ENCODE measurements at regions not wholly inside any gene's neighbourhood (a gene's known extent, or its start where the extent isn't known, plus 50 kb on each side); places are given as distances from the start of the nearest gene placed in this dataset.
A peak's percentile ranks its signal among the peaks of the same experiment; 100 is the strongest.

DNA sequence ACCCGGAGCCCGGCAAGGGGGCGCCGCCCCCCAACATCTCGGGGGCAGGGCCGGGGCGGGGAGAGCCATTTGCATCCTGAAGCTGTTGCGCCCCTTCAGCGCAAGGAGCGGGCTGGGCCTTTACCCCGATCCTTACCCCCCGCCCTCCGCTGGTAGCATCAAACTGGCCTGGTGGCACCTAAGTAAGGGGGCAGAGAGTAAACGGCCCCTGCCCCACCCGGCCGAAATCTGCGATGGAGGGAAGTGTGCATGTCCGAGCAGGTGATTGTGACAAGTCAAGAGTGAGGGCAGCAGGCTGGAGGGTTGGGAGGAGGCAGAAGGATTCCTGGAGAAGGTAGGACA, 101.2 kb downstream of the ESM1 start:
- Histone ChIP-seq H3K27me3 (ENCODE audit: control insufficient read depth, insufficient read depth, low read length, poor library complexity, severe bottlenecking) (peaks cover 37% of the 10 kb centered on the region), H3K9me3 (ENCODE audit: control insufficient read depth, low read length) (no peaks in the 10 kb centered on the region), H3K27ac (ENCODE audit: insufficient read depth, low read depth, low read length, poor library complexity, severe bottlenecking) (no peak overlapping the region), H3K4me3 (ENCODE audit: insufficient read depth, low read depth, low read length) (peak overlapping the region; percentile 48), H3K4me1 (ENCODE audit: control insufficient read depth, insufficient read depth, low read length) (no peaks in the 10 kb centered on the region), H3K36me3 (ENCODE audit: control insufficient read depth, insufficient read depth, low read length) (no peaks in the 10 kb centered on the region)
- WGBS, 2 experiments = 38 to 41% methylated on average over 18 of the region's 18 CpGs

DNA sequence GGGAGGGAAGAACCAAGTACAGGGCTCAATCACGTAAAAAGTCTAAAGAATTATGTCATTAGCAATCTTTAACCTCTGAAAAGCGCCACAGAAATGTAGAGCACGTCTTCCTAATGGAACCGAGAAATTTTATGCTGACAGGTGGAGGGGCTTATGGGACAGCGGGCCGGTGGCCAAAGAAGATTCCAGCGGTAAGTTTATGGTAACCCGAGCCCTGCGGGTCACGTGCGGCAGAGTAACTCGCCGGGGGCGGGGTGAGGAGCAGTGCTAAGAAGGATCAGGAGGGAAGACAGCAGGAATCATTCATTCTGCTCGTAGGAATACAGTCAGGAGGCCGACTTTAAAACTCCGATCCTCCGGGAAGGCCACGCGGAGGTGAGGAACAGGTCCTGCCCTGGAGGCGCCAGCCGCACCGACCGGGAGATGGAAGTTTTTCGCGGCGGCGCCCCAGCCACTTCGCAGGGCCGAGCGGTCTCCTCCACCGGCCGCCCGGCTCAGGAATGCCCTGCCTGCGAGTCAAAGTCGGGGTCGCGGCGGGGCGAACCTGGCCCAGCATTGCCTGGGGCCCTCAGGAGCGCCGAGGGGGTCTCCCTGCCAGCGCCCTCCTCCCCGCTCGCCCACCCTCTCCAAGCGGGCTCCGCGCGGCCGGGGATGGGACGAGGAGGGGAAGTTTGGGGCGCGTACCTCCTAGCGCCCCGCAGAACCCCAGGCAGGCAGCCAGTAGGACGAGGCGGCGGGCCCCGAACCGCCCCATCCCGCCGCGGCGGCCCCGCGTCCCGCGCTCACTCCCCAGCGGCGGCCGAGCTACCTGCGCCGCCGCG, 101.8 kb downstream of the ESM1 start:
- Histone ChIP-seq H3K27me3 (ENCODE audit: control insufficient read depth, insufficient read depth, low read length, poor library complexity, severe bottlenecking) (peaks cover 37% of the 10 kb centered on the region), H3K4me1 (ENCODE audit: control insufficient read depth, insufficient read depth, low read length) (no peaks in the 10 kb centered on the region), H3K9me3 (ENCODE audit: control insufficient read depth, low read length) (no peaks in the 10 kb centered on the region), H3K4me3 (ENCODE audit: insufficient read depth, low read depth, low read length) (peak overlapping the region; percentile 48), H3K27ac (ENCODE audit: insufficient read depth, low read depth, low read length, poor library complexity, severe bottlenecking) (no peak overlapping the region), H3K36me3 (ENCODE audit: control insufficient read depth, insufficient read depth, low read length) (no peaks in the 10 kb centered on the region)
- 3 to 4% methylated on average over 75 of the region's 75 CpGs for WGBS, 2 experiments

DNA sequence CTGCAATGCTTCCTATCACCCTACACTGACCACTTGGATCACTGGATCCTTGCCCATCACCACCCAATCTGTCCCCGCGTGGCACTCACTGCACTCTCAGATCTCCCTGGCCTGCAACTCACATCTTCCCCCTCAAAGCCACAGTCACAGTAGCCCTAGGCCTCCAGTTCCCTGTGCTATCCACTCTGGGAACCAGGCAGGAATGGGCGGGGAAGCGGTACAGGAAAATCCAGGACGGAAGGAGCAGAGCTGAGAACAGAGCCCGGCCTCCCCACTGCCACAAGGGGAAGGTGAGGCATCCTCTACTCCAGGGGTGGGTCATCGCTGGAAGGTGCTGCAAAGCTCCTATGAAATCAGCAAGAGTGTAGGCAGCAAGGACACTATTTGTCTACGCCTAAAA, 102.6 kb downstream of the ESM1 start:
- Histone ChIP-seq H3K4me3 (ENCODE audit: insufficient read depth, low read depth, low read length) (no peak overlapping the region), H3K4me1 (ENCODE audit: control insufficient read depth, insufficient read depth, low read length) (no peaks in the 10 kb centered on the region), H3K9me3 (ENCODE audit: control insufficient read depth, low read length) (no peaks in the 10 kb centered on the region), H3K27me3 (ENCODE audit: control insufficient read depth, insufficient read depth, low read length, poor library complexity, severe bottlenecking) (peaks cover 37% of the 10 kb centered on the region), H3K27ac (ENCODE audit: insufficient read depth, low read depth, low read length, poor library complexity, severe bottlenecking) (no peak overlapping the region), H3K36me3 (ENCODE audit: control insufficient read depth, insufficient read depth, low read length) (no peaks in the 10 kb centered on the region)
- 86 to 88% methylated on average over 8 of the region's 8 CpGs for WGBS, 2 experiments

DNA sequence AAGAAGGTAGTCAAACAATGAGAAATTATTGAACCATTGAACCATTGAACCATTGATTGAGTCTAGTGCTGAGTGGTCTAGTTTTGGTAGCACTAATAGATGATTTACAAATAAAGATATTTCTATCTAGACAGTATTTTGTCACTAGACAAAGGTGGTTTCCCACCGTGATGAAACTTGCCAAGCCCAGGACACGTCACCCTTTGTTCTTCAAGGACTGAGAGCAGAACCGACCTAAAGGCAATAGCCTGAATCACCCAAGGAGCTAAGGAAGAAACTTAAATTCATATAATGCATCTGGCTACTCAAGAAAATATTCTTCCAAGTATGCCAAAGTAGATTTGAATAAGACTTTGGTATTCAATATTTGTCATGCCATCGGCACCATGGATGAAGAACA, 103.3 kb downstream of the ESM1 start:
- Histone ChIP-seq H3K4me1 (ENCODE audit: control insufficient read depth, insufficient read depth, low read length) (no peaks in the 10 kb centered on the region), H3K9me3 (ENCODE audit: control insufficient read depth, low read length) (no peaks in the 10 kb centered on the region), H3K4me3 (ENCODE audit: insufficient read depth, low read depth, low read length) (no peak overlapping the region), H3K36me3 (ENCODE audit: control insufficient read depth, insufficient read depth, low read length) (no peaks in the 10 kb centered on the region), H3K27me3 (ENCODE audit: control insufficient read depth, insufficient read depth, low read length, poor library complexity, severe bottlenecking) (peaks cover 37% of the 10 kb centered on the region), H3K27ac (ENCODE audit: insufficient read depth, low read depth, low read length, poor library complexity, severe bottlenecking) (no peak overlapping the region)
- 83 to 89% methylated on average over 3 of the region's 4 CpGs for WGBS, 2 experiments

DNA sequence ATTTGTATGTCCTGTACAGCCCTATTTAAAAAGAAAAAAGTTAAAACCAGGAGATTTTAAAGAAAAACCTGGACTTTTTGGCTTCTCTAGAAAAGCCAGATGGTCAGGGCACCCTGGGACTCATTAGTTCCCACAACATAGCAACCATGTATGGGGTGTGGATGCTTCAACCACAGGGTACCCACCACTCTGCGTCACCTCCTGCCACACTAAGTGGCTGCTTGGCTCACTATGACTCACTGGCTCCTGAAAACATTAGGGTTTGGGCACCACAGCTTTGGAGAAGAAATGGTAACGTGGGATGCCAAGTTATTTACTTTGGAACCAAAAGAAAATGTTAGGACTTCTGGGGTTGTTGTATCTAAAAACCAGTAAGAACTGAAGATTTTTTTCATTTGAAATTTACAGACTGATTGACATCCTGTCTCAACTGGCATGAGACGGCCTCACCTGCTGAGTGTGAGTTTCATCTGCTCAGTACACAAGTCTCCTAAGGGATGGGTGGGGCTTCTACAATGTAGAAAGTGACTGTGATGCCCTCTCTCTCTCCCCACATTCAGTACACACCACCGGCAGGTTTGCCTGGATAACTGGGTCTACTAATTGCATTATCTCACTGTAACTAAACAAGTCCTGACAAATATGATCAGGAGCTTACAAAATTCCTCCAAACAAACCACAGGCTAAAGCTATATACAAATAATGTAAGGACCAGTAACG, 103.9 kb downstream of the ESM1 start:
- 94 to 98% methylated on average over 4 of the region's 5 CpGs for WGBS, 2 experiments
- Histone ChIP-seq H3K4me1 (ENCODE audit: control insufficient read depth, insufficient read depth, low read length) (no peaks in the 10 kb centered on the region), H3K27me3 (ENCODE audit: control insufficient read depth, insufficient read depth, low read length, poor library complexity, severe bottlenecking) (peaks cover 37% of the 10 kb centered on the region), H3K9me3 (ENCODE audit: control insufficient read depth, low read length) (no peaks in the 10 kb centered on the region), H3K27ac (ENCODE audit: insufficient read depth, low read depth, low read length, poor library complexity, severe bottlenecking) (no peak overlapping the region), H3K36me3 (ENCODE audit: control insufficient read depth, insufficient read depth, low read length) (no peaks in the 10 kb centered on the region), H3K4me3 (ENCODE audit: insufficient read depth, low read depth, low read length) (no peak overlapping the region)

DNA sequence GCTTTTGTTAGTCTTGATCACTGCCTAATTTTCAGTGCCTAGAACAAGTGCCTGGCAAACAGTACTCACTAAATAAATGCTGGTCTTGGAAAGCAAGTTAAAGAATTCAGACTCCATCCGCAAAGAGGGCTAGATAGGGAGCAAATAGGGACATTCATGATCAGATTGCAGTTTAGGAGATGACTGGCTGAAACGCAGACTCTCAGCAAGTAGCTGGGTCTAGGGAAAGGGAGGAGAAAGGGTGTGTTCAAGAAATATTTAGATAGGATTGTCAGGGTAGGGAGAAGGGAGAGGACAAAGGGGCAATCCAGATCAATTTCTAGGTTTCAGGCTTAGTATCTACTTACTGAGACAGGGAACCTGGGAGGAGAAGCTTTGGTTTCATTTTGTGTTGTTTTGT, 108.4 kb downstream of the ESM1 start:
- no peak overlapping the region for H3K27ac ChIP-seq (ENCODE audit: insufficient read depth, low read depth, low read length, poor library complexity, severe bottlenecking)
- 79% methylated on average over 2 of the region's 2 CpGs for WGBS, 2 experiments
- H3K9me3 ChIP-seq (ENCODE audit: control insufficient read depth, low read length) = no peaks in the 10 kb centered on the region
- H3K4me3 ChIP-seq (ENCODE audit: insufficient read depth, low read depth, low read length) = no peak overlapping the region
- peaks cover 4% of the 10 kb centered on the region for H3K27me3 ChIP-seq (ENCODE audit: control insufficient read depth, insufficient read depth, low read length, poor library complexity, severe bottlenecking)
- no peaks in the 10 kb centered on the region for H3K4me1 ChIP-seq (ENCODE audit: control insufficient read depth, insufficient read depth, low read length)
- no peaks in the 10 kb centered on the region for H3K36me3 ChIP-seq (ENCODE audit: control insufficient read depth, insufficient read depth, low read length)

DNA sequence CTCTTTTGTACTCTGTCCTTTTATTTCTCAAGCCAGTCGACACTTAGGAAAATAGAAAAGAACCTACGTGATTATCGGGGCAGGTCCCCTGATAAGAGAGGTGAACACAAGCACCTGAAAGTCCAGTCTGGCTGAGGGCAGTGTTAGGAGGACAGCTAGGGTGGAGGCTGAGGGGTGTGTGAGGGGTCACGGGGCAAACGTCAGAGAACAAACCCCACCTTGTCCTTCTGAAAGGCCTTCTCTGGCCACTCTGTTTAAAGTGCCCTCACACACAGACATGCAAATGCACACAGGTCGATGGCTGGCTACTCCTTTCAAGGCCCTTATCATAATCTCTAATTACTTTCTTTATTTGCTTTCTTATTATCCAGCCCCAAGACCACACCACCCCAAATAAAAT, 108.8 kb downstream of the ESM1 start:
- 67 to 82% methylated on average over 6 of the region's 6 CpGs for WGBS, 2 experiments
- Histone ChIP-seq H3K4me3 (ENCODE audit: insufficient read depth, low read depth, low read length) (no peak overlapping the region), H3K4me1 (ENCODE audit: control insufficient read depth, insufficient read depth, low read length) (no peaks in the 10 kb centered on the region), H3K27ac (ENCODE audit: insufficient read depth, low read depth, low read length, poor library complexity, severe bottlenecking) (no peak overlapping the region), H3K27me3 (ENCODE audit: control insufficient read depth, insufficient read depth, low read length, poor library complexity, severe bottlenecking) (no peaks in the 10 kb centered on the region), H3K36me3 (ENCODE audit: control insufficient read depth, insufficient read depth, low read length) (no peaks in the 10 kb centered on the region), H3K9me3 (ENCODE audit: control insufficient read depth, low read length) (no peaks in the 10 kb centered on the region)

DNA sequence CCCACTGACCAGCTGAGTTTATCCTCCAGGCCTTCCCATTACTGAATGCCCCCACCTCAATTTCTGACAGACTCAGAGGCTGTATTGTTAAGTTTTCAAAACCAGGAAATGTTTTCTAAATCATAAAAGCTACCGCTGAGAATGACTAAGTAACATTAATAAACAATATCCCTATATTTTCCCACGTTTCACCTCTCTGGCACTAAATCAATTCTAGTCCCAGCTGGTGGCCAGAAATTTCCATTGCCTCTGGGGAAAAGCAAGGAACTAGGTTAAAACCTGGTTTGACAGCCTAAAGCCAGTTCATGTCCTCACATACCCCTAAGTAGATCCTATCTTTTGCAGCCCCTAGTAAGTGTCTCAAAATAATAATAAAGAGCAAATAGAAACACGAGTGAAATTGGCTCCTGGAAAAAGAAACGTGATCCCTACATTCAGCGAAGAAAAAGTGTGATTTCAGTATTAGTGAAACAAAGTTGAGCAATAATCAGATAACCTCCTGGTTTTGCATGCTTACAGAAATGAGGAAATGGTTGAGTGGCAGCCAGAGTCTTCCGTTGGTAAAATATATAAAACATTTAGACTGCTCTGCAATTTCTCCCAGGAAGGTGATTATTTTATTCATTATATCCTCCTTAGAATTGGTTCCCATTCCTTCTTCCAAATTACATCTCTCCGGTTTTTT, 110.9 kb downstream of the ESM1 start:
- no peaks in the 10 kb centered on the region for H3K4me1 ChIP-seq (ENCODE audit: control insufficient read depth, insufficient read depth, low read length)
- no peaks in the 10 kb centered on the region for H3K9me3 ChIP-seq (ENCODE audit: control insufficient read depth, low read length)
- 81 to 82% methylated on average over 6 to 7 of the region's 7 CpGs for WGBS, 2 experiments
- no peak overlapping the region for H3K27ac ChIP-seq (ENCODE audit: insufficient read depth, low read depth, low read length, poor library complexity, severe bottlenecking)
- H3K36me3 ChIP-seq (ENCODE audit: control insufficient read depth, insufficient read depth, low read length) = no peaks in the 10 kb centered on the region
- no peak overlapping the region for H3K4me3 ChIP-seq (ENCODE audit: insufficient read depth, low read depth, low read length)
- no peaks in the 10 kb centered on the region for H3K27me3 ChIP-seq (ENCODE audit: control insufficient read depth, insufficient read depth, low read length, poor library complexity, severe bottlenecking)

DNA sequence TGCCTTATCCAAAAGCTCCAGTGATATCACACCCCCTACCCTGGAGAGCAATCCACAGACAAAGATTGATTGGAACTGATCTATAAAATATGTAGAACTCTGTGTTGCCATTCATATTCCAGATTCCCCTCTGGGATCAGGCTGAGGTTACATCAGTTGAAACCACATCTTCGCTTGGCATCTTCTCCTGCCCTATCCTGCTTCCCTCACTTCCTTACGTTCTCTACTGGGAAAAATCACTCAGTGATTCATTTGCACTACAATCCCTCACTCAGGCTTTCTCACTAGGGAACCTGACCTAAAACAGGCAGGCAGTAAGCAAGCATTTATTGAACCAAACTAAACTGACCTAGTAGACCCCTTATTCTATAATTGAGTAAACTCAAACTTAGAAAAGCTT, 111.7 kb downstream of the ESM1 start:
- Histone ChIP-seq H3K4me1 (ENCODE audit: control insufficient read depth, insufficient read depth, low read length) (no peaks in the 10 kb centered on the region), H3K9me3 (ENCODE audit: control insufficient read depth, low read length) (no peaks in the 10 kb centered on the region), H3K27ac (ENCODE audit: insufficient read depth, low read depth, low read length, poor library complexity, severe bottlenecking) (no peak overlapping the region), H3K36me3 (ENCODE audit: control insufficient read depth, insufficient read depth, low read length) (no peaks in the 10 kb centered on the region), H3K4me3 (ENCODE audit: insufficient read depth, low read depth, low read length) (no peak overlapping the region), H3K27me3 (ENCODE audit: control insufficient read depth, insufficient read depth, low read length, poor library complexity, severe bottlenecking) (no peaks in the 10 kb centered on the region)
- 58 to 69% methylated on average over 2 of the region's 2 CpGs for WGBS, 2 experiments

DNA sequence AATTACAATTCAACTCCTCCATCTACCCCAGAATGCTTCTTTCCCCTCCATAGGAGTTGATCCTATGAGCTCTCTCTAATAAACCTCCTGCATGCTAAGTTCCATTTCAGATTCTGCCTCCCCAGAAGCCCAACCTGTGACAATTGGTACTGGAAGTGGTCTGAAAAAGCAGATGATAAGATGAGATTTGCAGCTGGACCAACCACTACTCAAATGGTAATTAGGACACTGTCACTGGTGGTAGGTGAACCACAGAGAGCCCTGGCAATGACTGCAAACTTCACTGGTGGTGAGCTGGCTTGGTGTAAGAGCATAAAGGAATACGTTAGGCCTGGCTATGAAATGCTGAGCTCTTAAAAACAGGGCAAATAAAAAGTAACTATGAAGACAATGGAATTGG, 112.6 kb downstream of the ESM1 start:
- H3K4me1 ChIP-seq (ENCODE audit: control insufficient read depth, insufficient read depth, low read length) = no peaks in the 10 kb centered on the region
- H3K9me3 ChIP-seq (ENCODE audit: control insufficient read depth, low read length) = no peaks in the 10 kb centered on the region
- H3K4me3 ChIP-seq (ENCODE audit: insufficient read depth, low read depth, low read length) = no peak overlapping the region
- no peak overlapping the region for H3K27ac ChIP-seq (ENCODE audit: insufficient read depth, low read depth, low read length, poor library complexity, severe bottlenecking)
- WGBS, 2 experiments = 87 to 92% methylated on average over 1 of the region's 1 CpG
- no peaks in the 10 kb centered on the region for H3K36me3 ChIP-seq (ENCODE audit: control insufficient read depth, insufficient read depth, low read length)
- no peaks in the 10 kb centered on the region for H3K27me3 ChIP-seq (ENCODE audit: control insufficient read depth, insufficient read depth, low read length, poor library complexity, severe bottlenecking)
